Lower lobe of right lung (tissue), 2 donors: ENCODE measurements at regions not wholly inside any gene's neighbourhood (a gene's known extent, or its start where the extent isn't known, plus 50 kb on each side); places are given as distances from the start of the nearest gene placed in this dataset.
"Not testable (repeated sequence)": the region's sequence is repeated elsewhere in the genome, so short reads cannot be mapped to it uniquely, and the experiment has no call there.

Experiments
- ATAC-seq, 2 donors: fragments of 200-7000 bp; cut with Tn5 transposase; one replicate each; pipeline ENCODE4 v1.9.1; 2020 to 2022; ENCODE audit warnings: mild to moderate bottlenecking in 2 of 2, moderate library complexity in 2 of 2
- DNase-seq: peaks from one replicate; pipeline ENCODE4 v3.0.0-alpha.2; 2020
- H3K27ac ChIP-seq: fragments of 200-600 bp; one replicate; pipeline ENCODE4 v1.8.0; 2022
- H3K27me3 ChIP-seq: fragments of 200-600 bp; one replicate; pipeline ENCODE4 v1.8.0; 2022; ENCODE audit warnings: low read depth
- H3K36me3 ChIP-seq: fragments of 200-600 bp; one replicate; pipeline ENCODE4 v1.8.0; 2022; ENCODE audit warnings: mild to moderate bottlenecking
- H3K4me1 ChIP-seq: fragments of 200-600 bp; one replicate; pipeline ENCODE4 v1.8.0; 2022
- H3K4me3 ChIP-seq: fragments of 200-600 bp; one replicate; pipeline ENCODE4 v1.8.0; 2022; ENCODE audit warnings: mild to moderate bottlenecking
- H3K9me3 ChIP-seq: fragments of 200-600 bp; one replicate; pipeline ENCODE4 v1.8.0; 2022
- intact Hi-C: fragments of 100-400 bp; cut with DNase I; formaldehyde crosslinking; loops from one replicate; pipeline ENCODE4 v1.11.0; 2022
- TF ChIP-seq, protein P1 (sequence below): fragments of 200-600 bp; IDR thresholded peaks from one replicate; pipeline ENCODE4 v1.8.0; 2022; ENCODE audit warnings: antibody characterized with exemption, mild to moderate bottlenecking
- donor health status: DM: no; HTN: yes; CAD: no; lungs with severe emphysema.

- TF ChIP-seq, protein P1, sequence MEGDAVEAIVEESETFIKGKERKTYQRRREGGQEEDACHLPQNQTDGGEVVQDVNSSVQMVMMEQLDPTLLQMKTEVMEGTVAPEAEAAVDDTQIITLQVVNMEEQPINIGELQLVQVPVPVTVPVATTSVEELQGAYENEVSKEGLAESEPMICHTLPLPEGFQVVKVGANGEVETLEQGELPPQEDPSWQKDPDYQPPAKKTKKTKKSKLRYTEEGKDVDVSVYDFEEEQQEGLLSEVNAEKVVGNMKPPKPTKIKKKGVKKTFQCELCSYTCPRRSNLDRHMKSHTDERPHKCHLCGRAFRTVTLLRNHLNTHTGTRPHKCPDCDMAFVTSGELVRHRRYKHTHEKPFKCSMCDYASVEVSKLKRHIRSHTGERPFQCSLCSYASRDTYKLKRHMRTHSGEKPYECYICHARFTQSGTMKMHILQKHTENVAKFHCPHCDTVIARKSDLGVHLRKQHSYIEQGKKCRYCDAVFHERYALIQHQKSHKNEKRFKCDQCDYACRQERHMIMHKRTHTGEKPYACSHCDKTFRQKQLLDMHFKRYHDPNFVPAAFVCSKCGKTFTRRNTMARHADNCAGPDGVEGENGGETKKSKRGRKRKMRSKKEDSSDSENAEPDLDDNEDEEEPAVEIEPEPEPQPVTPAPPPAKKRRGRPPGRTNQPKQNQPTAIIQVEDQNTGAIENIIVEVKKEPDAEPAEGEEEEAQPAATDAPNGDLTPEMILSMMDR: no peak
- Histone ChIP-seq H3K36me3 (no peaks in the 10 kb centered on the region), H3K4me1 (no peaks in the 10 kb centered on the region), H3K27ac (no peak overlapping the region), H3K9me3 (no peaks in the 10 kb centered on the region), H3K27me3 (no peaks in the 10 kb centered on the region), H3K4me3 (no peak overlapping the region)
- ATAC-seq: no peak
- intact Hi-C loops: no loop called here
- DNase-seq: no peak
Observed at GRCh38 chr1:81729239-81729638, 71.5 kb upstream of the ADGRL2 start.

- no peak overlapping the region for H3K4me3 ChIP-seq
- ATAC-seq (no peak), DNase-seq (no peak)
- H3K27me3 ChIP-seq: no peaks in the 10 kb centered on the region
- H3K27ac ChIP-seq: no peak overlapping the region
- intact Hi-C loops: no loop called here
- TF ChIP-seq, protein P1: no peak
- H3K9me3 ChIP-seq: no peaks in the 10 kb centered on the region
- H3K36me3 ChIP-seq: no peaks in the 10 kb centered on the region
- H3K4me1 ChIP-seq: no peaks in the 10 kb centered on the region
Observed at GRCh38 chr1:81725823-81726222, 74.9 kb upstream of the ADGRL2 start.

GRCh38 chr1:81722631-81723328 is 78.0 kb upstream of the ADGRL2 start:
- H3K27me3 ChIP-seq, H3K4me1 ChIP-seq, H3K9me3 ChIP-seq, H3K4me3 ChIP-seq, H3K27ac ChIP-seq, ATAC-seq, DNase-seq, intact Hi-C loops, H3K36me3 ChIP-seq: not testable (repeated sequence)

DNA sequence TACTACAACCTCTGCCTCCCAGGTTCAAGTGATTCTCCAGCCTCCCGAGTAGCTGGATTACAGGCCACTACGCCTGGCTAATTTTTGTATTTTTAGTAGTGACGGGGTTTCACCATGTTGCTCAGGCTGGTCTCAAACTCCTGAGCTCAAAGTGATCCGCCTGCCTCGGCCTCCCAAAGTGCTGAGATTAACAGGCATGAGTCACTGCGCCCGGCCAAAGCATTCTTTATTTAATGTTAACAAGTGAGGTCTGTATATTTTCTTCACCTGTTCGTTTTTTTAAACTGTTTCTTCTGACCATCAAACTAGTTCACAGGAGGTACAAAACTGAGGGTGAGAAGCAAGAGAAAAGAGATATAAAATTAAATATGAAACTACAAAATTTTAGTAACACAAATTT is 80.5 kb upstream of the ADGRL2 start:
- H3K36me3 ChIP-seq, H3K4me1 ChIP-seq, H3K27ac ChIP-seq, H3K4me3 ChIP-seq, DNase-seq, H3K27me3 ChIP-seq, ATAC-seq, H3K9me3 ChIP-seq, intact Hi-C loops: not testable (repeated sequence)

- H3K36me3 ChIP-seq: no peaks in the 10 kb centered on the region
- H3K4me1 ChIP-seq: no peaks in the 10 kb centered on the region
- no peaks in the 10 kb centered on the region for H3K27me3 ChIP-seq
- no peaks in the 10 kb centered on the region for H3K9me3 ChIP-seq
- DNase-seq (no peak), ATAC-seq (no peak)
- intact Hi-C loops: no loop called here
- no peak overlapping the region for H3K27ac ChIP-seq
- TF ChIP-seq, protein P1: no peak
- H3K4me3 ChIP-seq: no peak overlapping the region
Observed at GRCh38 chr1:81717230-81717629, 83.5 kb upstream of the ADGRL2 start.

DNA sequence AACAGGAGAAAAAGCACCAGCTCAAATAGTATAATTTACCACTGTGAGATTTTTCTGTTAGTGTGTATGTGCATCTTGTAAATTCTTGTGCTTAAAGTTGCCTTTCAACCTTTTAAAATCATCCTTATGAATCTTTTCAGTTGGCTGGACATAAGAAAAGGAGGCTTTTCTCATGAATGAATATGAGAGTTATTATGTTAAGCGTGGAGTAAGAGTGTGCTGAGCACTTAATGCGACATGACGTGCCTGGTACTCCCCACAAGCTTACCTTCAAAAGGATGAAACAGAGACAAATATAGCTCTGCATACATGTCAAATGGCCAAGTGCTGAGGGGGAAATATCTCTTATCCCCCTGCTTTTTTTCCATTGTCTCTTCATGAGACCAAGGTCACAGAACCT is 85.3 kb upstream of the ADGRL2 start:
- intact Hi-C loops: no loop called here
- no peak overlapping the region for H3K27ac ChIP-seq
- no peaks in the 10 kb centered on the region for H3K9me3 ChIP-seq
- no peaks in the 10 kb centered on the region for H3K36me3 ChIP-seq
- H3K4me1 ChIP-seq: no peaks in the 10 kb centered on the region
- no peak for ATAC-seq
- H3K4me3 ChIP-seq: no peak overlapping the region
- TF ChIP-seq, protein P1: no peak
- no peak for DNase-seq
- H3K27me3 ChIP-seq: no peaks in the 10 kb centered on the region
